ENCODE measurements at regions not wholly inside any gene's neighbourhood (a gene's known extent, or its start where the extent isn't known, plus 50 kb on each side); places are given as distances from the start of the nearest gene placed in this dataset.

DNA sequence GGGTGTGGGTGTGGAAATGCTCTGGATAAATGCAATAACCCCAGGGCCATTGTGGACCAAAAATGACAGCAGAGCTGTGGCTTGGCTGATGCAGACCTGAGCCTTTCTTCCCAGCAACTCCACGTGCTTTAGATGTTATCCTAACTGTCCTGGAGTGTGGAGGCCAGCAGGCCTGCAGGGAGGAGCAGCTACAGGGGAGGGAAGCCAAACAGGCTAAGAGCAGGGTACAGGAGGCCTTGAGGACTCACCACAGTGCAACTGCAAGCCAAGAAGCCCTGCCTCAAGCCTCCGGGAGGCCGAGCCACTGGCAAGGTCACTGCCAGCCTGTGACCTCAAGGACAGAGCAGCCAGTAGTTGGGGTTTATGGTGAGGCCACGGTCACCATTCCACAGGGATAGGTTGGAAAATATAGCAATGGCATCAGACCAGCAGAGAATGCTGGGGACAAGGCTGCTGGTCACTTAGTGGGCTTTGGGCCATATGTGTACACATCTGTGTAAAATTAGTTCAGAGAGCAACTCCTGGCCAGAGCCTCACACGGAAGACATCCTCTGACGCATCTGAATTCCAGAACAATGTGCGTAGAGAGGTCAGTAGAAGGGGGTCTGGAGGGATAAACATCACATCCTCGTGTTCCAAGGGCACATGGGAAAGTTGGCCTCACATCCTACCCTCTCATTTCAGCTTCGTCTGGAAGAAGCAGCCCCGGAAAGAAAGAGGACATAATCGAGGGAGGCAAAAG is 76.2 kb upstream of the UPP2 start:
- TF ChIP-seq RCOR1 (IDR thresholded peaks at IDR 0.05; ENCODE audit: low read depth, low read length), result no peak
- TF ChIP-seq, protein P1, sequence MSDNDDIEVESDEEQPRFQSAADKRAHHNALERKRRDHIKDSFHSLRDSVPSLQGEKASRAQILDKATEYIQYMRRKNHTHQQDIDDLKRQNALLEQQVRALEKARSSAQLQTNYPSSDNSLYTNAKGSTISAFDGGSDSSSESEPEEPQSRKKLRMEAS (IDR thresholded peaks at IDR 0.05), result no peak
